ENCODE measurements at regions not wholly inside any gene's neighbourhood (a gene's known extent, or its start where the extent isn't known, plus 50 kb on each side); places are given as distances from the start of the nearest gene placed in this dataset.

- no peak overlapping the region for H3K4me3 Mint-ChIP-seq
Measured at GRCh38 chr1:96580920-96581319, 140.7 kb upstream of the PTBP2 start.

GRCh38 chr1:96581772-96582171 lies 139.8 kb upstream of the PTBP2 start:
- no peak for TF ChIP-seq CTCF (IDR thresholded peaks at IDR 0.05)
- Histone ChIP-seq H3K4me1 (ENCODE audit: control insufficient read depth in 1 of 2, insufficient read depth in 2 of 2, low read length in 2 of 2) (no peaks in the 10 kb centered on the region), H3K9me3 (replicated peaks in 1 of 2; ENCODE audit: control insufficient read depth in 1 of 2, insufficient read depth in 1 of 2, low read length in 2 of 2) (no peaks in the 10 kb centered on the region), H3K9ac (ENCODE audit: insufficient read depth, low read length, poor library complexity, severe bottlenecking) (no peak overlapping the region), H4K20me1 (ENCODE audit: insufficient read depth, low read length) (no peaks in the 10 kb centered on the region), H3K27me3 (ENCODE audit: control insufficient read depth in 2 of 2, insufficient read depth in 2 of 2, low read length in 2 of 2) (no peaks in the 10 kb centered on the region), H3K4me3 (replicated peaks in 1 of 3; ENCODE audit: low read depth in 2 of 3, low read length in 3 of 3) (no peak overlapping the region), H3K4me2 (replicated peaks; ENCODE audit: extremely low read depth, low read length, poor library complexity, severe bottlenecking) (no peak overlapping the region), H3K79me2 (ENCODE audit: insufficient read depth, low read length) (no peaks in the 10 kb centered on the region), H3K36me3 (replicated peaks in 1 of 2; ENCODE audit: control insufficient read depth in 1 of 2, insufficient read depth in 2 of 2, low read length in 2 of 2) (no peaks in the 10 kb centered on the region), H3K27ac (ENCODE audit: low read depth in 1 of 2, low read length in 2 of 2) (no peak overlapping the region), H2AFZ (ENCODE audit: insufficient read depth, low read depth, low read length, poor library complexity, severe bottlenecking) (no peak overlapping the region)
- WGBS (ENCODE audit: insufficient coverage): 73% methylated on average over 4 of the region's 7 CpGs
- Mint-ChIP-seq H3K27ac (no peak overlapping the region), H3K4me1 (no peaks in the 10 kb centered on the region), H3K36me3 (no peaks in the 10 kb centered on the region), H3K27me3 (ENCODE audit: low read depth in 3 of 3) (peaks cover 0 to 7% (median 2%) of the 10 kb centered on the region in 3 donors), H3K9me3 (peaks cover 0 to 7% (median 3%) of the 10 kb centered on the region in 7 donors), H3K4me3 (no peak overlapping the region)
- intact Hi-C loops (cut with micrococcal nuclease): no loop called here
- DNase-seq: no peak

More at GRCh38 chr1:96580920-96581319, 140.7 kb upstream of the PTBP2 start:
- Histone ChIP-seq H3K36me3 (replicated peaks in 1 of 2; ENCODE audit: control insufficient read depth in 1 of 2, insufficient read depth in 2 of 2, low read length in 2 of 2) (no peaks in the 10 kb centered on the region), H3K9ac (ENCODE audit: insufficient read depth, low read length, poor library complexity, severe bottlenecking) (no peak overlapping the region), H4K20me1 (ENCODE audit: insufficient read depth, low read length) (no peaks in the 10 kb centered on the region), H3K4me2 (replicated peaks; ENCODE audit: extremely low read depth, low read length, poor library complexity, severe bottlenecking) (no peak overlapping the region), H3K27ac (ENCODE audit: low read depth in 1 of 2, low read length in 2 of 2) (no peak overlapping the region), H3K79me2 (ENCODE audit: insufficient read depth, low read length) (no peaks in the 10 kb centered on the region), H3K4me3 (replicated peaks in 1 of 3; ENCODE audit: low read depth in 2 of 3, low read length in 3 of 3) (no peak overlapping the region), H3K27me3 (ENCODE audit: control insufficient read depth in 2 of 2, insufficient read depth in 2 of 2, low read length in 2 of 2) (no peaks in the 10 kb centered on the region), H3K4me1 (ENCODE audit: control insufficient read depth in 1 of 2, insufficient read depth in 2 of 2, low read length in 2 of 2) (no peaks in the 10 kb centered on the region), H3K9me3 (replicated peaks in 1 of 2; ENCODE audit: control insufficient read depth in 1 of 2, insufficient read depth in 1 of 2, low read length in 2 of 2) (no peaks in the 10 kb centered on the region), H2AFZ (ENCODE audit: insufficient read depth, low read depth, low read length, poor library complexity, severe bottlenecking) (no peak overlapping the region)
- H3K27ac Mint-ChIP-seq: no peak overlapping the region
- H3K27me3 Mint-ChIP-seq (ENCODE audit: low read depth in 3 of 3): peaks cover 0 to 7% (median 2%) of the 10 kb centered on the region in 3 donors
- peaks cover 0 to 8% (median 3%) of the 10 kb centered on the region in 7 donors for H3K9me3 Mint-ChIP-seq
- intact Hi-C loops (cut with micrococcal nuclease): no loop called here
- no peaks in the 10 kb centered on the region for H3K4me1 Mint-ChIP-seq
- no peaks in the 10 kb centered on the region for H3K36me3 Mint-ChIP-seq
- no peak for TF ChIP-seq CTCF (IDR thresholded peaks at IDR 0.05)
- WGBS (ENCODE audit: insufficient coverage): 61% methylated on average over 5 of the region's 7 CpGs
- no peak for DNase-seq

All from CD14-positive monocyte (primary cell).